Fibroblast of lung (primary cell): ENCODE measurements at regions not wholly inside any gene's neighbourhood (a gene's known extent, or its start where the extent isn't known, plus 50 kb on each side); places are given as distances from the start of the nearest gene placed in this dataset.

Source experiments
- DNase-seq, 2 donors: peaks; one replicate each; pipeline versions ENCODE4 v3.0.0 to v3.0.0-alpha.2; 2010; ENCODE audit warnings: low read depth in 2 of 2
- H2AFZ ChIP-seq: 2 replicates; pipeline ENCODE4 v1.5.1; 2012; ENCODE audit warnings: low read length, control low read depth, inconsistent platforms
- H3K27ac ChIP-seq: 2 replicates; pipeline ENCODE4 v1.5.1; 2011; ENCODE audit warnings: low read length, control low read depth; ENCODE audit not compliant: insufficient read depth
- H3K27me3 ChIP-seq: 2 replicates; pipeline ENCODE4 v1.5.1; 2011; ENCODE audit warnings: mild to moderate bottlenecking, low read length; ENCODE audit not compliant: control insufficient read depth, insufficient read depth
- H3K36me3 ChIP-seq: 2 replicates; pipeline ENCODE4 v1.5.1; 2011; ENCODE audit warnings: low read length; ENCODE audit not compliant: control insufficient read depth, insufficient read depth
- H3K4me1 ChIP-seq: 2 replicates; pipeline ENCODE4 v1.5.1; 2011; ENCODE audit warnings: low read length; ENCODE audit not compliant: control insufficient read depth, insufficient read depth; ENCODE audit errors: extremely low read depth
- H3K4me2 ChIP-seq: 2 replicates; pipeline ENCODE4 v1.5.1; 2011; ENCODE audit warnings: low read length, control low read depth; ENCODE audit not compliant: insufficient read depth; ENCODE audit errors: extremely low read depth
- H3K4me3 ChIP-seq, 4 experiments: fragments of 200-600 bp in 1 of 4; sonication (generic) in 1 of 4; replicated peaks in 1 of 4; 2 replicates each; pipeline ENCODE4 v1.5.1; 2011 to 2016; ENCODE audit warnings: low read length in 4 of 4, low read depth in 3 of 4, mild to moderate bottlenecking in 3 of 4, control low read depth in 2 of 4, inconsistent platforms in 1 of 4, mixed read lengths in 1 of 4; ENCODE audit not compliant: insufficient read depth in 1 of 4; ENCODE audit errors: control extremely low read depth in 1 of 4
- H3K79me2 ChIP-seq: 2 replicates; pipeline ENCODE4 v1.5.1; 2012; ENCODE audit warnings: mild to moderate bottlenecking, low read length, inconsistent platforms; ENCODE audit not compliant: control insufficient read depth, insufficient read depth
- H3K9ac ChIP-seq: 2 replicates; pipeline ENCODE4 v1.5.1; 2011; ENCODE audit warnings: mild to moderate bottlenecking, low read length, control low read depth; ENCODE audit not compliant: insufficient read depth
- H3K9me3 ChIP-seq: 2 replicates; pipeline ENCODE4 v1.5.1; 2012; ENCODE audit warnings: low read depth, low read length; ENCODE audit not compliant: control insufficient read depth, insufficient read depth
- H4K20me1 ChIP-seq: 2 replicates; pipeline ENCODE4 v1.5.1; 2011; ENCODE audit warnings: low read length; ENCODE audit not compliant: control insufficient read depth, insufficient read depth; ENCODE audit errors: extremely low read depth
- EZH2 ChIP-seq: IDR thresholded peaks from 2 replicates; pipeline ENCODE4 v1.5.1; 2012; ENCODE audit warnings: low read length, control low read depth, mild to moderate bottlenecking; ENCODE audit errors: missing control alignments
- TF ChIP-seq, protein P1 (sequence below), 2 donors: IDR thresholded peaks in 1 of 2; conservative IDR thresholded peaks in 1 of 2; 1 replicate in 1 of 2; 2 replicates in 1 of 2; pipeline ENCODE4 v1.5.1; 2011 to 2012; ENCODE audit warnings: low read length in 2 of 2, control low read depth in 1 of 2, inconsistent platforms in 1 of 2, low read depth in 1 of 2, mild to moderate bottlenecking in 1 of 2

DNA sequence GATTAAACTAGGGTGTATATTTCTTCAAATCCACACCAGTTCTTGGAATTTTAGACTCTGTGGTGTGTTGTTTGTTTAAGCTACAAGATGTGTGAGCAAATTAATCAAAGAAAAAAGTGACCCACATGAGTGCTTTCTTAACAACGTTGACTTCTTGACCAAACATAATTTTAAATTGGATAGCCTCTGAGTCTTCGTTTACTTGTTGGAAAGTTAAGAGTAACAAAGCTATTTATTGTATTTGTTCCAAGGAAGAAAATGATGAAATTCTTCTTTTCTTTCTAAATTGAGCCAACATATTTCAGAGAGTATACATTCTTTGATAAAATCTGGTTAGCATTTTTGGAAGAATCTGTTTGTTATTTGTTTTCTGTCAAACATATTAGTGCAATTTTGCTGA lies 99.9 kb upstream of the IGSF10 start:
- Histone ChIP-seq H3K4me1 (no peaks in the 10 kb centered on the region), H3K4me3 (no peak overlapping the region), H3K27ac (no peak overlapping the region), H3K36me3 (no peaks in the 10 kb centered on the region), H3K9me3 (no peaks in the 10 kb centered on the region), H3K27me3 (no peaks in the 10 kb centered on the region), H2AFZ (no peak overlapping the region), H3K9ac (no peak overlapping the region), H4K20me1 (no peaks in the 10 kb centered on the region), H3K79me2 (no peaks in the 10 kb centered on the region), H3K4me2 (no peak overlapping the region)
- DNase-seq: peak in 1 of 2 donors; percentile 63
- TF ChIP-seq EZH2: no peak
- TF ChIP-seq, protein P1, sequence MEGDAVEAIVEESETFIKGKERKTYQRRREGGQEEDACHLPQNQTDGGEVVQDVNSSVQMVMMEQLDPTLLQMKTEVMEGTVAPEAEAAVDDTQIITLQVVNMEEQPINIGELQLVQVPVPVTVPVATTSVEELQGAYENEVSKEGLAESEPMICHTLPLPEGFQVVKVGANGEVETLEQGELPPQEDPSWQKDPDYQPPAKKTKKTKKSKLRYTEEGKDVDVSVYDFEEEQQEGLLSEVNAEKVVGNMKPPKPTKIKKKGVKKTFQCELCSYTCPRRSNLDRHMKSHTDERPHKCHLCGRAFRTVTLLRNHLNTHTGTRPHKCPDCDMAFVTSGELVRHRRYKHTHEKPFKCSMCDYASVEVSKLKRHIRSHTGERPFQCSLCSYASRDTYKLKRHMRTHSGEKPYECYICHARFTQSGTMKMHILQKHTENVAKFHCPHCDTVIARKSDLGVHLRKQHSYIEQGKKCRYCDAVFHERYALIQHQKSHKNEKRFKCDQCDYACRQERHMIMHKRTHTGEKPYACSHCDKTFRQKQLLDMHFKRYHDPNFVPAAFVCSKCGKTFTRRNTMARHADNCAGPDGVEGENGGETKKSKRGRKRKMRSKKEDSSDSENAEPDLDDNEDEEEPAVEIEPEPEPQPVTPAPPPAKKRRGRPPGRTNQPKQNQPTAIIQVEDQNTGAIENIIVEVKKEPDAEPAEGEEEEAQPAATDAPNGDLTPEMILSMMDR (conservative IDR thresholded peaks at IDR 0.05 in 1 of 2, IDR thresholded peaks at IDR 0.05 in 1 of 2; ENCODE audit: low read depth in 1 of 2, low read length in 2 of 2): no peak

GRCh38 chr3:151559736-151560135 lies 98.9 kb upstream of the IGSF10 start:
- Histone ChIP-seq H3K4me2 (no peak overlapping the region), H3K79me2 (no peaks in the 10 kb centered on the region), H4K20me1 (no peaks in the 10 kb centered on the region), H3K4me1 (no peaks in the 10 kb centered on the region), H3K27me3 (no peaks in the 10 kb centered on the region), H3K9me3 (no peaks in the 10 kb centered on the region), H2AFZ (no peak overlapping the region), H3K9ac (no peak overlapping the region), H3K27ac (no peak overlapping the region), H3K4me3 (no peak overlapping the region), H3K36me3 (no peaks in the 10 kb centered on the region)
- DNase-seq: no peak
- TF ChIP-seq, protein P1 (conservative IDR thresholded peaks at IDR 0.05 in 1 of 2, IDR thresholded peaks at IDR 0.05 in 1 of 2; ENCODE audit: low read depth in 1 of 2, low read length in 2 of 2): no peak
- no peak for TF ChIP-seq EZH2

DNA sequence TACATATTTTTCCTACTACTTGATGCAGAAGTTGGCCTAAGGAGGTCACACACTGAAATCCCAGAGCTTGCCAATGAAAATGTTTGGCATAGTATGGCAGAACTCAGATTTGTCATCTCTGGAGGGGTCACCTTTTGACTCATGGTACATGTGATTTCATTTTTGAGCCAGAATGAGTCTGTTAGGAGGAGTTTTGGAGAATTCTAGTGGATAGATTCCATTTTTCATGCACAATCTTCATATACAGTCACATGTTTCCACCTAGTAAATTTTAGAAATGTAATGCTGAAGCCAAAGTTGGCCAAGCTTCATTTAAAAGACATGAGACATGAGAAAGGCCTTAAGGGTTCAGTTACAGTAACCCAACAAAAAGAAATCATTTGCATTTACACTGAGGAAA lies 97.8 kb upstream of the IGSF10 start:
- H3K36me3 ChIP-seq: no peaks in the 10 kb centered on the region
- no peaks in the 10 kb centered on the region for H3K9me3 ChIP-seq
- H4K20me1 ChIP-seq: no peaks in the 10 kb centered on the region
- no peaks in the 10 kb centered on the region for H3K27me3 ChIP-seq
- peak; percentile 51 to 69 for DNase-seq
- H3K9ac ChIP-seq: no peak overlapping the region
- no peaks in the 10 kb centered on the region for H3K4me1 ChIP-seq
- H3K79me2 ChIP-seq: no peaks in the 10 kb centered on the region
- no peak overlapping the region for H2AFZ ChIP-seq
- H3K4me3 ChIP-seq: no peak overlapping the region
- TF ChIP-seq EZH2: no peak
- TF ChIP-seq, protein P1 (conservative IDR thresholded peaks at IDR 0.05 in 1 of 2, IDR thresholded peaks at IDR 0.05 in 1 of 2; ENCODE audit: low read depth in 1 of 2, low read length in 2 of 2): no peak
- no peak overlapping the region for H3K4me2 ChIP-seq
- H3K27ac ChIP-seq: no peak overlapping the region
